Activated CD8-positive, alpha-beta memory T cell treated with anti-CD3 and anti-CD28 coated beads for 24 hours (primary cell): ENCODE measurements at regions not wholly inside any gene's neighbourhood (a gene's known extent, or its start where the extent isn't known, plus 50 kb on each side); places are given as distances from the start of the nearest gene placed in this dataset.
"Not testable (repeated sequence)": the region's sequence is repeated elsewhere in the genome, so short reads cannot be mapped to it uniquely, and the experiment has no call there.

Source experiments
- DNase-seq: peaks from one replicate; pipeline ENCODE4 v3.0.0-alpha.2; 2020

DNA sequence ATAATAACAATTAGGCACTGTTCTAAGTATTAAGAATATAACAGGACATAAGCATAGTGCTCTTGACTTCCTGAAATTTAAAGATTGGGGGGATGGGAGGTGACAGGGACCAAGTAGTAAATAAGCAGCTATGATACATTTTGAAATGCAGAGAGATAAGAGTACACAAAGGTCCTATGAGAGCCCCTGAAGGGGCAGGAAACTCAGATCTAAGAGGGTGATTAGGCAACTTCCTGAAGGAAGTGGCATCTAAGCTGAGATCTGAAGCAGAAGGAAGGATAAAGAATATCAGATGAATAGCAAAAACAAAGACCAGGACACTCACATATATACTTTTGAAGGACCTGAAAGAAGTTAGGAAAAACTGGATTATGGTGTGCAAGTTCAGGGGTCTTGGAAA lies 415.2 kb upstream of the FRG2C start:
- no peak for DNase-seq

DNA sequence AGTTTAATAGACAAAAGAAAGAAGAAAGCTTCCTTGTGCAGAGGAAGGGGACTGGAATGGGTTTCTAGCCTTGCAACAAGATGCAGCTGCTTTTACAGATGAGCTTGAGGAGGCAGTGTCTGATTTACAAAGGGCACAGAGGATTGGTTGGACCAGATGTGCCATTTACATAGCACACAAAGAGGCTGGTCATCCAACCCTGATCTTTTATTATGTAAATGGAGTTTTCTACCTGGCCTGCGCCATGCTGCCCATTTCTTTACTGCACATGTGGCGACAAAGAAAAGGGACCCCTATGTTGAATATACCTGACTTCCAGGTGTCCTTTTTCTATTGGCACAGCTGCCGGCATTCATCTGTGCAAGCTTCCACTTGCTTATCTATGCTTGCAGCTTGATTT lies 409.4 kb upstream of the FRG2C start:
- DNase-seq, result no peak

DNA sequence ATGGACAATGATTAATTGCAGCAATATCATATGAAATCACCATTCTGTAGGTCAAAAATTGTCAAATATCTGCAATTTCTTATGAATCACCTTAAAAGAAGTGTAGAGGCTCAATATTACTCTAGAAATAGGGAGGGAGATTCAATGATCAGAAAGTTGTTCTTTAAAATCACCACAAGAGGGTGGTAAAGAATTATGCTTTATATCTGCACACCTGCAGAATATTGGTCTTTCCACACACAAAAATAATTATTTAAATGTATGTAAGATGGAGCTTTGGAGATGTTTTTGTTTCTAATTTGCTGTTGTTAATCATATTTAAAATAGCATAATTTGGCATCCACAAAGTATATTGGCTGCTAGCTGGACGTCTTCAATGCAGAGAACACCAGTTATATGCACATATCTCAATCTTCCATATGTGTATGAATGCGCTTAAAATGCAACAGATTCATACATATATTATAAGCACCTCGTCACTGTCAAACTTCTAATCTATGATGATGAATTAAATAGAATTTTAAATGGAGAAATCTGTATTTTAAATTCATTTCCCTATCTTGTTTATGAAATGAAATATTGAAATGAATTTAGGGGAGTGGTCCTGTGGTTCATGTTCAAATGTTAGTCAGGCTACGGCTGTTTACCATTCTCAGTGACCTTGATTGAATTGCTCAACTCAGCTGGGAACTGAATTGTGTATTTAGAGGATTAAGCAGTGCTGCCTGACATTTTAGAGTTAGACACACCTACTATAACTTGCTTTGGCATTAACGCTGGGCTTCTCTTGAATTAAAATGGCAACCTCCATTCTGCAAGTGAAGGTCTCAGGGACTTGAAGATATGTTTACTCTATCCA lies 405.1 kb upstream of the FRG2C start:
- DNase-seq, result not testable (repeated sequence)

DNA sequence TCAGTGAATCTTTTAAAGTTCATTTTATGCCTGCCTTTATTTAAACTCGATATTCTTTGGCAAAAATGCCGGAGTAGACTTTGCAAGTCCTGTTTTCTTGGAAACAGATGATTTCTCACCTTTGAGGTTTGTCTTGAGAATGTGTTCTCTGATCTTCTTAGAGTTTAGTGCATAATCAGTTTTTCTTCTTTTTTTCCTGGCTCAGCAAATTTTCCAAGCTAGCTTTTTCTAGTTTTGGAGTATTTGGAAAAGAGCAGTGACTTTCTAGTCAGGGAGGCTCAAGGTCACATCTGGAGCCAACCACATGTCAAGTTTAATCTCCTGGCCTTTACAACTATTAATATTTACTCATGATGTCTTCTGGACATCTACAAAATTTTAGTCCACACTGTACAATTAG lies 403.2 kb upstream of the FRG2C start:
- DNase-seq, result not testable (repeated sequence)

DNA sequence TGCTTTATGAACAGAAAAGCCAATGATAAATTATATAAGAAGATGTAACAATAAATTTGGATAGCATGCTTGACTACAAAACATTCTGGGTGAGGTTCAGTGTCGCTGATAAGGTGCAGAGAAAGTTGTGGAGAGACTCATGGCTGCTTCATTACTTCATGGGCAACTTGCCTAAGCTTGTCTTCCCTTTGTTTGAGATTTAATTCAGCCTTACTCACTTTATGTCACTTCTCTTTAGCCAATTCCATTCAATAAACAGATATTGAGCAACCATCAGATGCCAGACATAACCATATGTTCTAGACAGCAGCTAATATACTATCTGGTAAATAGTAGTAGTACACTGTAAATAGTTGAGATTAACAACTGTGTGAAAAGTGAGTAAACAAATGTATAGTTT lies 401.5 kb upstream of the FRG2C start:
- DNase-seq, result no peak

DNA sequence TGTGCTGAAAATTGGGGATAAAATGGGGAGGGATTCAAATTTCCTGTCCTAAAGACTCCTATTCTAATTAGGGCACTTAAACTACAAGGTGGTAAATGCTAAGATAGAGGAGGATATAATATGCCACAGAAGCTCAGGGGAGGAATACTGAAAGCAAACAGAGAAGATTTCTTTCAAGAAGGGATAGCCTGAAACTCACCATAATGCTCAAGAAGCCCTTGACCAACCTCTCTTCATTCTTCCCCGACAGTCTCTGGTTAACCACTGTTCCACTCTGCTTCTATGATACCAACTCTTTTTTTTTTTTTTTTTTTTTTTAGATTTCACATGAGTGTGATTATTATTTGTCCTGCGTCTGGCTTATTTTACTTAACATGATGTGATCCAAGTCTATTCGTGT lies 398.2 kb upstream of the FRG2C start:
- DNase-seq, result no peak

DNA sequence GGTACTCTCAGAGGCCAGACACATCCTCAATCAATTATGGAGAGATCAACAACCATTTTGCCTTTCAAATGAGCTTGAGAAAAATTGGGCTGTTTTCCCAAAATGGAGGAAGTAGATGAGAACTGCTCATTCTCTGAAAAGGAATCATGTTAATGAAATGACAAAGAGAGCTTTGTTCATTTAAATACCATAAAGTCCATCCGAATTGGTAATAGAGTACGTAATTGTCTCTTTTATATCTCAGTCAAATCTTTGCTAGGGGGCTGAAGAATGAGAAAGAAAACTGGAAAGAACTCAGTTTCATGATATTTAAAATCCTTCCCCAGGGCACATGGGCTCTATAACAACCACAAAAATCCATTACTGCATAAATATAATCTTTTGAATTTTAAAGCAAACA lies 395.6 kb upstream of the FRG2C start:
- DNase-seq, result not testable (repeated sequence)

DNA sequence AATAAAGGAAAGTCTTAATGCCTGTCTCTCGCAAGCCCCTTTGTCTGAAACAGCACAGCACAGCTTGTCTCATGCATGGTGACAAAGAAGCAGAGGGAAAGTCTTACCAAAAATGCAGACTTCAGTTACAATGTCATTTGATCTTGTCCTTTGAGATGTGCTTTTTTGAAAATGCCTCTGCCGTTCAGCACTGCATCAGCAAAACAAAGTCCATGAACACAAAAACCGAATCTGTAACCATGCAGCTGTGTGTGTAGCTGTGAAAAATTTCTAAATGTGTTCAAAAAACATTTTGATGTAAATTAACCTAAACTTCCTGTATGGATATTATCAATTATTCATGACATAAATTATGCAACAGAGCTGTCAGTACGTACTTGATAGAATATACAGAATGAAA lies 391.9 kb upstream of the FRG2C start:
- DNase-seq, result not testable (repeated sequence)

DNA sequence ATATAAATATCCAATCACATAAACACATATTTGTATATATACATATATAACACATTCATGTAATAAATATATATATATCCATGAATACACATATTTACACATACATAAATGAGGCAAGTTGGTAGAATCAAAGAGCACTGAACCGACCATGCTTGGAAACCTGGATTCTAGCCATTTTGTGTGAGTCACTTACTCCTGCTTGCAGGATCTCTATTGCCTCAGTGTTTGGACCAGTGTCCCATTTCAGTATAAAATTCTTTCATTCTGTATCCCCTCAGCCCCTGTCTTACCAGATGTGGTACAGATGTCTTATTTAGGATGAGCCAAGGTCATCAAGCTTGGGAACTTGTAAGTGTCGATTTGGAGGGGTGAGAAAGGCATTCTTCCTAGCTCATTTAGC lies 391.4 kb upstream of the FRG2C start:
- DNase-seq, result no peak

DNA sequence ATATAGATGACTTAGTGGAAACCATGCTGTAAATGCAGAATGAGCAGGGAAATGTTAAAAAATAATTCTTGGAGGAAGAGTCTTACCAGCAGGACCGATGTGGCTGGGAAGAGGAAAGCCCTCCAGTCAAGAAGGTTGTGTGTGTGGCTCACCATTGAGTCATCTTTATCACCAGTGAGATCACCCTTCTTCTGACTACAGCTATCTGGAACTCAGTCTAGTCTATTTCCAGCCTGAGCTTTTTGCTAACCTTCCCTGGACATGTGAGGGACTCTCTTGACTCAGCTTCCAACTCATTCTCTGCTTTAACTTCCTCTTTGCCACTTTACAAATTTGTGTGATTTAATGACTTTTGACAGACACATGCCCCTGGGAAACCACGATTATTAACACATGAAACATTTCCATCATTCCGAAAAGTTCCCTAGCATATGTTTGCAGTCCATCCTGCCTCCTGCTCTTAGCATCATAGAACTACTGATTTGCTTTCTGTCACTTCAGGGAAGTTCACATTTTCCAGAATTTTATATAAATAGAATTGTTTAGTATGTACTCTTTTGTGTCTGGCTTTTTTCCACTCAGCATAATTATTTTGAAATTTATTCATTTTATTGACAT lies 378.5 kb upstream of the FRG2C start:
- DNase-seq, result not testable (repeated sequence)

DNA sequence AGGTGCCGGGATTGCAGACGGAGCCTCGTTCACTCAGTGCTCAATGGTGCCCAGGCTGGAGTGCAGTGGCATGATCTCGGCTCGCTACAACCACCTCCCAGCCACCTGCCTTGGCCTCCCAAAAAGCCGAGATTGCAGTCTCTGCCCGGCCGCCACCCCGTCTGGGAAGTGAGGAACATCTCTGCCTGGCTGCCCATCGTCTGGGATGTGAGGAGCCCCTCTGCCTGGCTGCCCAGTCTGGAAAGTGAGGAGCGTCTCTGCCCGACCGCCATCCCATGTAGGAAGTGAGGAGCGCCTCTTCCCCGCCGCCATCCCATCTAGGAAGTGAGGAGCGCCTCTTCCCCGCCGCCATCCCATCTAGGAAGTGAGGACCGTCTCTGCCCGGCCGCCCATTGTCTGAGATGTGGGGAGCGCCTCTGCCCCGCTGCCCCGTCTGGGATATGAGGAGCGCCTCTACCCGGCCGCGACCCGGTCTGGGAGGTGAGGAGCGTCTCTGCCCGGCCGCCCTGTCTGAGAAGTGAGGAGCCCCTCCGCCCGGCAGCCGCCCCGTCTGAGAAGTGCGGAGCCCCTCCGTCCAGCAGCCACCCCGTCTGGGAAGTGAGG lies 375.1 kb upstream of the FRG2C start:
- DNase-seq, result not testable (repeated sequence)

DNA sequence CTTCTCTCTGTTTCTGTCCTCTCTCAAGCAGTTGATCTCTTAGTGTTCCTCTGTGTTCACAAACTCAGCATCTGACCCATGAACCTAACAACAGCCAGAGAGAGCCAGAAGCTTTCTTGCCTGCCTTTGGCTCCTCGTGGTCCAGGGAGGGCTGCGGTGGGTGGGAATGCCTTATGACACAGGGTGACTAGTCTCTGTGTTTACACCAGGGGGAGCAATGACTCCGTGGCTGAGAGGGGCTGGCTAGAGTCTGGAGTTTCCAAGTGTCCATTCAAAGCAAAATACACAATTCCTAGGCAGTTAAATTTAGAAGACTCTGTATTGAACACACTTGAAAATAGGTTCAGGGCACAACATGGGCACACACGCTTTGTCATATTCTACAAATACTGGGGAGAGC lies 370.0 kb upstream of the FRG2C start:
- DNase-seq, result no peak

DNA sequence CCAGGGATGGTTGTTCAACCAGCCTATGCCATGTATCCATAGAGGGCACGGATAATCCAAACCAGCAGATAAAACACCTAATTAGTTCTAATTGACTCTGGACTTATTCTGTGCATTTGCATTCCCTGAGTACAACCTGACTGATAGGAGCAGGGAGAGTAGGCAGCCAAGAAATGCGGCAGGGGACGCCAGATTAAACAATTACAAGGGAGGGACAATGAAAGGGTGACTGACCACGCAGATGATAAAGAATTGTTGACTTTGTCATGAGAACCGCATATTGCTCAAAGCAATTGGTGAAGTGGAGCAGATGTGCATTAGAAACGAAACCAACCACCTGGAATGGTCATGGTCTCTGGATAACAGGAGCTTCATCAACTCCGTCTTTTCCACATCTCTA lies 369.1 kb upstream of the FRG2C start:
- DNase-seq, result no peak

DNA sequence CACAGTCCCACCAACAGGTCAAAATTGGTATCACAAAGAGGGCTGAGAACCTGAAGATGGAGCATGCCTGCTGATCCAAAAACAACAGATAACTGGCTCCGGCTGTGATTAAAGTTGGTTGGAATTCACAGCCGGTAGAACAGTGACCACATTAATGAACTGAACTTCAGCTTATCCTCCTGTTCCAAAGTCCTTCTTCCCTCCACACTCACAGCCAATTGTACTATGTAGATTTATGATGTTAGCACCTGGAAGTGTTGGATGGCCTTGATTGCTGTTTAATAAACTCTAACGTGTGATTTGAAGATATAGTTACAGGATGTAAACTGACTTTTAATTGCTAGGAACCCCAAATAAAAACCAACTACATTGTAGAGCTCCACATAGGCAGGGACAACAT lies 367.3 kb upstream of the FRG2C start:
- DNase-seq, result no peak

DNA sequence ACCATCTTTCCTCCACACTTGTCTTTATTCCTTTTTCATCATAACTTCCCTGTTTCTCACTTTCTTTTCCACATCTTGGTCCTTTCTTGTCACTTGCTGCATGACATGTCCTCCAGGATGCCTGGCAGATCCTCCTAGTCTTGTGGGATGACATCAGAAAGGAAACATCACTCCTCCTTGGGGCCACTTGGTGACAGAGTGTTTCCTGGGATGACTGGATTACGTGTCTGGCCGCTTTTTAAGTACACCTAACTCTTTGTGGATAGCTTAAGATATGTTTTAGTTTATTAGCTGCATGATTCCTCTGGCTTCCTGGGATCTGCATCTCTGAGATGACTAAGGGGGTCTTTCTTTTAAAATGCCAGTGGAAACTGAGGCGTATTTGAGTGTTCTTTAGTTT lies 363.5 kb upstream of the FRG2C start:
- DNase-seq, result no peak

DNA sequence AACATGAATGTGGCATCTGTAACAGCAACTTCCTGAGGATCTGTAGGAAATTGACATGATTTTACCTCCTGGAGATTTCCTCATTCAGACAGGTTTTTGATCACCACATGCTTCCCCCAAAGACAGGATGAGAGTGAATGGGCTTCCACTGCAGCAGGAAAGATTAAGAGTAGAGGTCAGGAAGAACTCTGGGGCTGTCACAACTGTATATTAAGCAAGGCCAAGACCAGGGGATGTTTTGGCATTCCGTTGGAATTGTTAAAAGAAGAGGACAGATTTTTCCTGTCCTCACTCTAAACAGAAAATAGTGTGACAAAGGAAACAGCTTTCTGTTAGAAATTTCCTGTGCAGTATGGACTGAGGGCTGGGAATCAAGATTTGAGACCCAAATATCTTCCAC lies 363.1 kb upstream of the FRG2C start:
- not testable (repeated sequence) for DNase-seq

DNA sequence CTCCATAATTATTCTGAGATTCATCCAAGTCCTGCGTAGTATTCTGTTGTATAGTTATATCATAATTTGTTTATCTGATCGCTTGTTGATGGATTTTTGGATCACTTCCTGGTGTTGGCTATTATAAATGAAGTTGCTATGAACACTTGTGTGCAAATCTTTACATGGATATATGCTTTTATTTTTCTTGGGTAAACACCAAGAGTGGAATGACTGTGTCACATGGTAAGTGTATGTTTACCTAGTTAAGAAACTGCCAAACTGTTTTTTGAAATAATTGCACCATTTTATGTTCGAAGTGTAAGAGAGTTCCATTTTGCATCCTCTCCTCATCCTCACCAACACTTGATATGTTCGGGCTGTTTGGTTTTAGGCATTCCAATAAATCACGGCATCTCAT lies 360.4 kb upstream of the FRG2C start:
- no peak for DNase-seq

DNA sequence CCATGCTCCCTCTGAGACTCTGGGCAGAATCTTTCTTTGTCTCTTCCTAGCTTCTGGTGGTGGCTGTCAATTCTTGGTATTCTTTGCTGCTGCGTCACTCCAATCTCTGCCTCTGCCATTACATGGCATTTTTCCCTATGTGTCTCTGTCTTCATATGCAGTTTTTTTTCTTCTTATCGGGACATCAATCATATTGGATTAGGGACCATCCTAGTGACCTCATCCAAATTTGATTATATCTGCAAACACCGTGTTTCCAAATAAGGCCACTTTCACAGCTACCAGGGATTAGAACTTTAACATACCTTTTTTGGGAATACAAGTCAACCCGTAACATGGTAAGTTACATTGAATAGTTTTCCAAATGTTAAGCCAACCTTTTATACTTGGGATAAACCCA lies 358.2 kb upstream of the FRG2C start:
- no peak for DNase-seq

DNA sequence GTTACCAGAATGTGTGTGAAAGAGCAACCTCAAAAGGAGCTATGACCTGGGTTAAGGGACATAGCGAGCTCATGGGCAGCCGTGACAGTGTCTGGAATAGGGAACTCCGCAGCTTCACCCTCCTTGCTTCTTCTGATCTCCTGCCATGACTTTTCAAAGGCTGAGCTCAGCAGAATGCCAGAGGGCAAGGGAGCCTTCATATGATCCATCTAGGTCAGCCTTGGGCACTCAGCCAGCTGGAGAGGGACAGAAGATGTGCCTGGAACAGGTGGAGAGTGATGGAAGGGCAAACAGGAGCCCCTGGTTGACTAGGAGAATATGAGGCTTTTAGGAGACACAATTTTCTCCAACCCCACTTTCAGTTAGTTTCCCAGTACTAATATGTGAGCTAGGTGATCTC lies 352.8 kb upstream of the FRG2C start:
- not testable (repeated sequence) for DNase-seq

DNA sequence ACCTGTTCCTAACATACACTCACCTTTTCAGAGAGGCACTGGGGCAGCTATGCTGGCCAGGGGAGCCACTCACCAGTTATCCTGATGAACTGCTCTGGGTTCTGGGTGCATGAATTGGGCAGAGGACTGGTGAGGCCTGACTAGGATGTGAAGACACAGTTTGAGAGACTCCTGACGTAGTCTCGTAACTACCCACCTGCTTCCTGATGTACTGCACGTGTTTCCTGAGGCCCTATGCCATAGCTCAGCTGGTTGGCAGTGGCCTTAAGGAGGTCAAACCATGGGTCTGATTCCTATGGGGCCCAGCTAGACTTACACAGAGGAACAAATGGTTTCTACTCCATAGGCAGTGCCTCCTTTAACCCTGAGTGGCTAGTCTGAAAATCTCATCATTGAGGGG lies 351.7 kb upstream of the FRG2C start:
- DNase-seq, result not testable (repeated sequence)

DNA sequence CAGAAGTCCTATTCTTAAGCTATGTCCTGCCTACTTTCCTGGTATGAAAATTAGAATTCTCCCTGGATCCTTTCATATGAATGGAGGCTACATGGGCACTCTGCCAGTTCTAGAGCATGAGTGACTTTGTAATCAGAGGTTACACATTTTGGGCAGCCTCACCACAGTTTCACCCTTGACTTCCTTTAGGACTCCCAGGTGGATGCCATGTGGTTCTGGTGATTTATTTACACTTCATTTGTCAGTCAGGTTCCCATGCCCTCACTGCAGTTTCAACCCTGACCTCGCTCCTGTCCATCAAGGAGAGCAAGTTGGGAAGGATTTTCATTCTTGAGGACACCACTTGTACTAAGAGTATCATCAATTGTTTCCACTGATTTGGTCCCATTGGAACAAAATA lies 344.4 kb upstream of the FRG2C start:
- DNase-seq, result not testable (repeated sequence)

DNA sequence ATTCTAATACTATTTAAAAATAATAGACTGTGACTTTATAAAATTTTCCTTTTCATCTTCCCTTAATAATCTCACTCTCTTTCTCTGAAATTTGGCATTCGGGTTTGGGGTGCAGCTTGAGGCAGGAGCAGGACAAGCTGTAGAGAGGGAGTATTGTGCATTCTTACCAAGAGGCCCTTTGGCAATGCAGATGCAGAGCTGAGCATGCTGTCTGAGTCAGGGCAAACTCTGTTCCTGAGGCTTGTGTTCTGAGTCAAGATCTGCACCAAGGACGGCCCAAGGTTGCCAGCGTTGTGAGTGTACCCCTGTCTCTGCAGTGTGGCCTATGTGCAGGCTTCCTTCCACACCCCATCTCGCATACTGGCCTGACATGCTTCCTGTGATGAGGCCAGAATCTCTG lies 343.8 kb upstream of the FRG2C start:
- no peak for DNase-seq

DNA sequence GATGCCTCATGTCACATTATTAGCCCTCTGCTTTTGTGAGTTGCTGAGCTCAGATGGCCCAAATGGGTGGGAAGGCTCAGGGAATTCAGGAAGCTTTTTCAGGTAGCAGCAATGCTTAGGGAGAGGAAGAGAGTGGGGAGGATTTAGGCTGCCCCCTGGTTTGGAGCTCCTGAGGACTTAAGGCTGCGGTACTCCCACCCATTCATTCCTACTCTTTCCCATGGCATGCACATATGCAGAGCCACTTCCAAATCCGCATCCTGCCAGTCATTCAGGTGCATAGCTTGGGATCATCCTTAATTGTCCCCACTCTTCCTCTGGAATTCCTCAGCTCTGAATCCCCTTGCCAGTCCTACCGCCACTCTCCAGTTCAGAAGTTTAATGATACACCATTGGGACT lies 343.1 kb upstream of the FRG2C start:
- no peak for DNase-seq

DNA sequence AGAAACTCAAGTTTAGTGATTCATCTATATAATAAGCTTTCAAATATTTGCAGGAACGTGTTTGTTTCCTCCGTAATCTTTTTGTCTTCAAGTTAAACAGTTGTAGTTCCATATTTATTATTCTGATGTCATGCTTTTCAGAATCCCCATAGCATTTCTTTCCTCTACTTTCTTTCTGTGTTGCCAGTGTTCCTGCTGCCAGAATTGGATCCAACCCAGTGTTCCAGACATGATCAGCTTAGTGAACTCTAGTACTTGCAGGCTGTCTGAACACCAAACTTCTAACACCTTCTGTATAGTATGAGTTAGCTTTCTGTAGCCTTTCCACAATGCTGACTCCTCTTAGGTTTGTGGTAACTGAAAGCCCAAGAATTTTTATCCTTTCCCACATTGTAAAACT lies 340.2 kb upstream of the FRG2C start:
- DNase-seq, result not testable (repeated sequence)
